Thyroid gland (tissue), 4 donors: ENCODE measurements at regions not wholly inside any gene's neighbourhood (a gene's known extent, or its start where the extent isn't known, plus 50 kb on each side); places are given as distances from the start of the nearest gene placed in this dataset.

Experiments used
- CTCF ChIP-seq, 6 experiments: fragments of 200-600 bp in 3 of 6; fragments of 450-650 bp in 3 of 6; sonication (generic) in 3 of 6; IDR thresholded peaks; one replicate each; pipeline ENCODE4 v1.5.1; 2016 to 2019; ENCODE audit warnings: antibody characterized with exemption in 6 of 6, mild to moderate bottlenecking in 2 of 6, inconsistent platforms in 1 of 6, moderate library complexity in 1 of 6
- POLR2A ChIP-seq, 2 donors: fragments of 450-650 bp; IDR thresholded peaks; one replicate each; pipeline ENCODE4 v1.6.1; 2017; ENCODE audit warnings: antibody characterized with exemption in 2 of 2, mild to moderate bottlenecking in 2 of 2, moderate library complexity in 1 of 2

- TF ChIP-seq CTCF (IDR thresholded peaks at IDR 0.05) (no peak), POLR2A (IDR thresholded peaks at IDR 0.05) (no peak)
Observed at GRCh38 chr18:77495079-77495478, 245.4 kb downstream of the GALR1 start.
